Subcutaneous abdominal adipose tissue (tissue), 5 donors: ENCODE measurements at regions not wholly inside any gene's neighbourhood (a gene's known extent, or its start where the extent isn't known, plus 50 kb on each side); places are given as distances from the start of the nearest gene placed in this dataset.

Source experiments
- H3K27ac ChIP-seq: one replicate; pipeline ENCODE4 v1.7.0; 2013; ENCODE audit warnings: low read depth, mild to moderate bottlenecking, inconsistent platforms, low read length, moderate library complexity
- H3K27me3 ChIP-seq, 5 donors: one replicate each; pipeline ENCODE4 v1.7.0; 2013; ENCODE audit warnings: low read length in 5 of 5, inconsistent platforms in 1 of 5; ENCODE audit not compliant: control insufficient read depth in 5 of 5, insufficient read depth in 4 of 5
- H3K36me3 ChIP-seq, 5 donors: one replicate each; pipeline ENCODE4 v1.7.0; 2013; ENCODE audit warnings: low read length in 5 of 5; ENCODE audit not compliant: control insufficient read depth in 5 of 5, insufficient read depth in 5 of 5
- H3K4me1 ChIP-seq, 5 donors: one replicate each; pipeline ENCODE4 v1.7.0; 2013; ENCODE audit warnings: low read length in 5 of 5, mild to moderate bottlenecking in 3 of 5, moderate library complexity in 1 of 5; ENCODE audit not compliant: control insufficient read depth in 5 of 5, insufficient read depth in 5 of 5
- H3K4me3 ChIP-seq, 5 donors: one replicate each; pipeline ENCODE4 v1.7.0; 2013; ENCODE audit warnings: low read length in 5 of 5, low read depth in 1 of 5
- H3K9ac ChIP-seq, 5 donors: one replicate each; pipeline ENCODE4 v1.7.0; 2013; ENCODE audit warnings: low read length in 5 of 5, mild to moderate bottlenecking in 4 of 5, moderate library complexity in 3 of 5
- H3K9me3 ChIP-seq, 5 donors: one replicate each; pipeline ENCODE4 v1.7.0; 2013; ENCODE audit warnings: low read length in 5 of 5; ENCODE audit not compliant: control insufficient read depth in 5 of 5
- donor health status: healthy.
- donor health status: healthy.
- donor health status: healthy.
- donor health status: healthy.
- donor health status: healthy.

- Histone ChIP-seq H3K9ac (no peak overlapping the region), H3K9me3 (no peaks in the 10 kb centered on the region), H3K4me1 (peaks cover 0 to 7% (median 0%) of the 10 kb centered on the region in 5 donors), H3K27me3 (peaks cover 22 to 58% (median 43%) of the 10 kb centered on the region in 5 donors), H3K4me3 (no peak overlapping the region), H3K27ac (no peak overlapping the region), H3K36me3 (no peaks in the 10 kb centered on the region)
Measured at GRCh38 chr17:79370126-79370525, 240.7 kb downstream of the RBFOX3 start.

- Histone ChIP-seq H3K4me1 (peaks cover 0 to 7% (median 0%) of the 10 kb centered on the region in 5 donors), H3K27me3 (peaks cover 22 to 59% (median 42%) of the 10 kb centered on the region in 5 donors), H3K9me3 (no peaks in the 10 kb centered on the region), H3K9ac (no peak overlapping the region), H3K27ac (no peak overlapping the region), H3K4me3 (no peak overlapping the region), H3K36me3 (no peaks in the 10 kb centered on the region)
Measured at GRCh38 chr17:79369532-79369931, 241.3 kb downstream of the RBFOX3 start.

GRCh38 chr17:79369001-79369400 is 241.8 kb downstream of the RBFOX3 start:
- Histone ChIP-seq H3K36me3 (no peaks in the 10 kb centered on the region), H3K27me3 (peaks cover 22 to 64% (median 48%) of the 10 kb centered on the region in 5 donors), H3K9me3 (no peaks in the 10 kb centered on the region), H3K4me1 (peaks cover 0 to 7% (median 0%) of the 10 kb centered on the region in 5 donors), H3K27ac (no peak overlapping the region), H3K9ac (no peak overlapping the region), H3K4me3 (no peak overlapping the region)

- H3K4me3 ChIP-seq = no peak overlapping the region
- H3K9me3 ChIP-seq = no peaks in the 10 kb centered on the region
- H3K27ac ChIP-seq = no peak overlapping the region
- no peaks in the 10 kb centered on the region for H3K36me3 ChIP-seq
- peaks cover 26 to 68% (median 52%) of the 10 kb centered on the region in 5 donors for H3K27me3 ChIP-seq
- peaks cover 0 to 7% (median 0%) of the 10 kb centered on the region in 5 donors for H3K4me1 ChIP-seq
- no peak overlapping the region for H3K9ac ChIP-seq
Measured at GRCh38 chr17:79368521-79368920, 242.3 kb downstream of the RBFOX3 start.

GRCh38 chr17:79366988-79367571 is 243.8 kb downstream of the RBFOX3 start:
- H3K36me3 ChIP-seq = no peaks in the 10 kb centered on the region
- H3K27ac ChIP-seq = no peak overlapping the region
- peaks cover 26 to 70% (median 48%) of the 10 kb centered on the region in 5 donors for H3K27me3 ChIP-seq
- H3K4me3 ChIP-seq = no peak overlapping the region
- H3K9me3 ChIP-seq = no peaks in the 10 kb centered on the region
- peaks cover 0 to 7% (median 0%) of the 10 kb centered on the region in 5 donors for H3K4me1 ChIP-seq
- H3K9ac ChIP-seq = no peak overlapping the region

- Histone ChIP-seq H3K36me3 (no peaks in the 10 kb centered on the region), H3K27me3 (peaks cover 17 to 71% (median 48%) of the 10 kb centered on the region in 5 donors)
Measured at GRCh38 chr17:79365836-79366770, 244.7 kb downstream of the RBFOX3 start.

GRCh38 chr17:79365351-79365750 is 245.5 kb downstream of the RBFOX3 start:
- H3K27me3 ChIP-seq = peaks cover 14 to 71% (median 44%) of the 10 kb centered on the region in 5 donors

More at GRCh38 chr17:79365836-79366770, 244.7 kb downstream of the RBFOX3 start:
- Histone ChIP-seq H3K27ac (no peak overlapping the region), H3K9me3 (no peaks in the 10 kb centered on the region), H3K4me3 (no peak overlapping the region), H3K4me1 (peaks cover 0 to 3% (median 0%) of the 10 kb centered on the region in 5 donors), H3K9ac (no peak overlapping the region)

GRCh38 chr17:79364315-79365094 is 246.3 kb downstream of the RBFOX3 start:
- no peaks in the 10 kb centered on the region for H3K36me3 ChIP-seq
- no peak overlapping the region for H3K9ac ChIP-seq
- no peaks in the 10 kb centered on the region for H3K4me1 ChIP-seq
- H3K27ac ChIP-seq = no peak overlapping the region
- H3K27me3 ChIP-seq = peaks cover 14 to 66% (median 48%) of the 10 kb centered on the region in 5 donors
- H3K9me3 ChIP-seq = no peaks in the 10 kb centered on the region
- H3K4me3 ChIP-seq = no peak overlapping the region

More at GRCh38 chr17:79365351-79365750, 245.5 kb downstream of the RBFOX3 start:
- H3K27ac ChIP-seq = no peak overlapping the region
- no peaks in the 10 kb centered on the region for H3K9me3 ChIP-seq
- H3K36me3 ChIP-seq = no peaks in the 10 kb centered on the region
- no peak overlapping the region for H3K4me3 ChIP-seq
- no peaks in the 10 kb centered on the region for H3K4me1 ChIP-seq
- H3K9ac ChIP-seq = no peak overlapping the region

- no peak overlapping the region for H3K27ac ChIP-seq
- H3K36me3 ChIP-seq = no peaks in the 10 kb centered on the region
- no peak overlapping the region for H3K9ac ChIP-seq
- no peaks in the 10 kb centered on the region for H3K9me3 ChIP-seq
- H3K4me1 ChIP-seq = no peaks in the 10 kb centered on the region
- H3K4me3 ChIP-seq = no peak overlapping the region
- H3K27me3 ChIP-seq = peaks cover 14 to 58% (median 55%) of the 10 kb centered on the region in 5 donors
Measured at GRCh38 chr17:79363552-79364275, 247.1 kb downstream of the RBFOX3 start.
